GM12878 (cell line): ENCODE measurements at regions not wholly inside any gene's neighbourhood (a gene's known extent, or its start where the extent isn't known, plus 50 kb on each side); places are given as distances from the start of the nearest gene placed in this dataset.

Experiments
- ATAC-seq: fragments of 200-7000 bp; cut with Tn5 transposase; 3 replicates; pipeline ENCODE4 v1.9.1; 2020; ENCODE audit warnings: mild to moderate bottlenecking, moderate library complexity
- BruUV-seq: library from RNA; stranded (reverse); fragments of 400-500 nt; replicated peaks from 2 replicates; lab custom pipeline; 2021; lab: Mats Ljungman, UMichigan
- CTCF ChIA-PET: fragments of 300-600 bp; sonication (Branson Sonifier 250); formaldehyde crosslinking; extraction: SDS; loops from one replicate; lab custom pipeline; 2021; ENCODE audit warnings: inconsistent platforms; lab: Yijun Ruan, JAX
- POLR2A ChIA-PET: fragments of 350-600 bp; formaldehyde crosslinking; extraction: SDS; loops from one replicate; lab custom pipeline; 2021; ENCODE audit warnings: inconsistent platforms; lab: Charles Lee
- RAD21 ChIA-PET: fragments of 300-600 bp; sonication (Branson Sonifier 250); formaldehyde crosslinking; loops from one replicate; lab custom pipeline; 2023; ENCODE audit warnings: antibody characterized with exemption; ENCODE audit not compliant: unreplicated experiment; lab: Charles Lee
- SMC1A ChIA-PET: fragments of 300-600 bp; sonication (Branson Sonifier 250); formaldehyde crosslinking; loops from one replicate; lab custom pipeline; 2023; ENCODE audit not compliant: unreplicated experiment, uncharacterized antibody; lab: Charles Lee
- DNase-seq: peaks from one replicate; pipeline ENCODE4 v3.0.0-alpha.2; 2011; ENCODE audit warnings: low read depth, low spot score
- FAIRE-seq: peaks from 3 replicates; lab custom pipeline; 2011; peaks lifted over from hg19 to GRCh38; lab: Jason Lieb, UNC
- H2AFZ ChIP-seq: 2 replicates; pipeline ENCODE4 v1.6.0; 2011; ENCODE audit warnings: low read depth, low read length, control low read depth; ENCODE audit not compliant: control insufficient read depth
- H3K27ac ChIP-seq: 2 replicates; pipeline ENCODE4 v1.5.1; 2011; ENCODE audit warnings: control low read depth; ENCODE audit not compliant: control insufficient read depth, insufficient read depth
- H3K27me3 ChIP-seq, 2 experiments: replicated peaks in 1 of 2; 2 replicates each; pipeline versions ENCODE4 v1.6.0 to v1.6.1; 2011; ENCODE audit warnings: low read length in 1 of 2; ENCODE audit not compliant: control insufficient read depth in 2 of 2, insufficient read depth in 2 of 2
- H3K36me3 ChIP-seq, 2 experiments: 2 replicates each; pipeline ENCODE4 v1.5.1; 2011; ENCODE audit warnings: low read length in 1 of 2; ENCODE audit not compliant: control insufficient read depth in 2 of 2, insufficient read depth in 2 of 2
- H3K4me1 ChIP-seq: 2 replicates; pipeline ENCODE4 v1.6.1; 2011; ENCODE audit warnings: mild to moderate bottlenecking, low read length, moderate library complexity, mixed read lengths; ENCODE audit not compliant: control insufficient read depth, insufficient read depth
- H3K4me2 ChIP-seq: 2 replicates; pipeline ENCODE4 v1.6.0; 2011; ENCODE audit warnings: control low read depth; ENCODE audit not compliant: control insufficient read depth, insufficient read depth
- H3K4me3 ChIP-seq: fragments of 200-600 bp; sonication (generic); 2 replicates; pipeline ENCODE4 v1.5.1; 2016
- H3K79me2 ChIP-seq: 2 replicates; pipeline ENCODE4 v1.6.0; 2011; ENCODE audit warnings: low read length; ENCODE audit not compliant: control insufficient read depth, insufficient read depth
- H3K9ac ChIP-seq: 2 replicates; pipeline ENCODE4 v1.8.0; 2011; ENCODE audit warnings: low read length, control low read depth, mixed read lengths; ENCODE audit not compliant: control insufficient read depth, insufficient read depth
- H3K9me3 ChIP-seq: replicated peaks from 3 replicates; pipeline ENCODE4 v1.5.1; 2011; ENCODE audit warnings: mild to moderate bottlenecking, low read length; ENCODE audit not compliant: control insufficient read depth, insufficient read depth
- H4K20me1 ChIP-seq: 2 replicates; pipeline ENCODE4 v1.6.0; 2011; ENCODE audit not compliant: control insufficient read depth, insufficient read depth
- BMI1 ChIP-seq: fragments of 450-650 bp; IDR thresholded peaks from 2 replicates; pipeline ENCODE4 v1.6.1; 2016; ENCODE audit warnings: mild to moderate bottlenecking, moderate library complexity, borderline replicate concordance
- CBX5 ChIP-seq: sonication (generic); IDR thresholded peaks from 2 replicates; pipeline ENCODE4 v1.6.1; 2016; ENCODE audit warnings: low read depth, moderate library complexity, mild to moderate bottlenecking, inconsistent platforms
- CEBPB ChIP-seq, 2 experiments: fragments of 150-350 bp in 1 of 2; IDR thresholded peaks; 2 replicates each; pipeline ENCODE4 v1.6.1; 2012 to 2014; ENCODE audit warnings: low read depth in 2 of 2, low read length in 2 of 2, borderline replicate concordance in 1 of 2, inconsistent platforms in 1 of 2
- CHD4 ChIP-seq: fragments of 200-600 bp; sonication (generic); IDR thresholded peaks from 2 replicates; pipeline ENCODE4 v1.6.1; 2016; ENCODE audit warnings: mild to moderate bottlenecking
- JUND ChIP-seq: IDR thresholded peaks from 2 replicates; pipeline ENCODE4 v1.6.1; 2012; ENCODE audit warnings: low read depth, mild to moderate bottlenecking, low read length, improper control_type of control experiment, moderate library complexity
- MEF2B ChIP-seq: fragments of 450-650 bp; IDR thresholded peaks from 2 replicates; pipeline ENCODE4 v1.6.1; 2018; ENCODE audit warnings: mild to moderate bottlenecking, moderate library complexity; ENCODE audit not compliant: partially characterized antibody, poor library complexity, severe bottlenecking
- MTA3 ChIP-seq: IDR thresholded peaks from 2 replicates; pipeline ENCODE4 v1.6.1; 2012; ENCODE audit warnings: low read length, inconsistent platforms, borderline replicate concordance
- MYB ChIP-seq: fragments of 150-350 bp; IDR thresholded peaks from 2 replicates; pipeline ENCODE4 v1.6.1; 2014; ENCODE audit warnings: mild to moderate bottlenecking, low read depth, low read length, borderline replicate concordance
- RUNX3 ChIP-seq: IDR thresholded peaks from 2 replicates; pipeline ENCODE4 v1.6.1; 2012; ENCODE audit warnings: low read length, inconsistent platforms
- SRF ChIP-seq, 2 experiments: IDR thresholded peaks; 2 replicates each; pipeline ENCODE4 v1.6.1; 2011; ENCODE audit warnings: low read depth in 2 of 2, low read length in 2 of 2, mild to moderate bottlenecking in 1 of 2, moderate library complexity in 1 of 2
- YBX1 ChIP-seq: fragments of 450-650 bp; IDR thresholded peaks from 2 replicates; pipeline ENCODE4 v1.6.1; 2016; ENCODE audit warnings: antibody characterized with exemption
- WGBS: methylation state at CpG from one replicate; pipeline ENCODE4 v1.1.6; 2016; ENCODE audit warnings: low lambda C conversion rate; ENCODE audit not compliant: insufficient replicate concordance, insufficient coverage; ENCODE audit errors: missing lambda C conversion rate; 5-methylcytosine and 5-hydroxymethylcytosine counted together
- in situ Hi-C: fragments of 300-500 bp; cut with MboI; formaldehyde crosslinking; loops from 9 replicates; pipeline ENCODE4 v1.14.3; 2018; ENCODE audit warnings: mixed read lengths
- intact Hi-C: fragments of 100-400 bp; cut with micrococcal nuclease; formaldehyde crosslinking; loops from one replicate; pipeline ENCODE4 v1.14.2; 2022; ENCODE audit not compliant: unreplicated experiment
- TF ChIP-seq, protein P1 (sequence below): IDR thresholded peaks from 2 replicates; pipeline ENCODE4 v1.6.1; 2012; ENCODE audit warnings: low read depth, low read length, improper control_type of control experiment

DNA sequence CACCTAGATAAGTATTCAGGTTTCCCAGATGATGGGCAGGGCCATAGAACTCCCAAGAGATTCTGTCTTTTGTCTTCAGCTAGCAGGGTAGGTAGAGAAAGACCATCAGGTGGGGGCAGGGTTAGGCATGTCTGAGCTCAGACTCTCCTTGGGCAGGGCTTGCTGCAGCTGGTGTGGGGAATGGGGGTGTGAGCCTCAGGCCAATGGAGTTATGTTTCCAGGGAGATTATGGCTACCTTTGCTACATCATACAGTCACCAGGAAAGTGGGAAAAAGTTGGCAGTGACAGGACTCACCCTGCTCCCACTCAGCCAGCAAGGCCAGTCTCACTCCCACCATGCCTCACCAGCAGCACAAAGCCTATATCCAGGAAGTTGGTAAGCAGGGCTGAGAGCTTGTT, 77.8 kb downstream of the DRAM2 start:
- Histone ChIP-seq H3K79me2 (no peaks in the 10 kb centered on the region), H3K27ac (no peak overlapping the region), H3K4me2 (no peak overlapping the region), H4K20me1 (no peaks in the 10 kb centered on the region), H3K9me3 (peaks cover 1% of the 10 kb centered on the region; the same call in 2 of the 3 replicates), H2AFZ (peak overlapping the region; percentile 63), H3K4me3 (no peak overlapping the region), H3K4me1 (peaks cover 6% of the 10 kb centered on the region; the same call in 1 of the 2 replicates), H3K36me3 (no peaks in the 10 kb centered on the region), H3K27me3 (no peaks in the 10 kb centered on the region), H3K9ac (no peak overlapping the region)
- no peak for FAIRE-seq
- CTCF ChIA-PET = interaction anchor here (1.1 to 1.5 kb wide), 2 partner anchors 31 to 338 kb away, joined by 4 read pairs; no protein-coding TSS in a partner anchor
- intact Hi-C loops (no loop called here), in situ Hi-C loops (no loop called here)
- no peak for TF ChIP-seq MTA3
- POLR2A ChIA-PET = interaction anchor here (0.7 kb wide), 1 partner anchor 39 kb away, joined by 3 read pairs; no protein-coding TSS in a partner anchor
- BruUV-seq = no TSS peak
- RAD21 ChIA-PET = interaction anchor here (0.8 kb wide), 1 partner anchor 17 kb away, joined by 3 read pairs; no protein-coding TSS in a partner anchor
- DNase-seq = no peak
- SMC1A ChIA-PET = interaction anchor here (0.6 to 1.6 kb wide), 3 partner anchors 16 to 112 kb away, joined by 3 to 5 read pairs (median 4); no protein-coding TSS in a partner anchor
- no peak for ATAC-seq

- H2AFZ ChIP-seq = no peak overlapping the region
- FAIRE-seq (no peak), ATAC-seq (no peak), DNase-seq (no peak)
- TF ChIP-seq RUNX3 = no peak
- TF ChIP-seq, protein P1, sequence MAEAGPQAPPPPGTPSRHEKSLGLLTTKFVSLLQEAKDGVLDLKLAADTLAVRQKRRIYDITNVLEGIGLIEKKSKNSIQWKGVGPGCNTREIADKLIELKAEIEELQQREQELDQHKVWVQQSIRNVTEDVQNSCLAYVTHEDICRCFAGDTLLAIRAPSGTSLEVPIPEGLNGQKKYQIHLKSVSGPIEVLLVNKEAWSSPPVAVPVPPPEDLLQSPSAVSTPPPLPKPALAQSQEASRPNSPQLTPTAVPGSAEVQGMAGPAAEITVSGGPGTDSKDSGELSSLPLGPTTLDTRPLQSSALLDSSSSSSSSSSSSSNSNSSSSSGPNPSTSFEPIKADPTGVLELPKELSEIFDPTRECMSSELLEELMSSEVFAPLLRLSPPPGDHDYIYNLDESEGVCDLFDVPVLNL = no peak
- TF ChIP-seq MYB = no peak
- TF ChIP-seq BMI1 = no peak
- TF ChIP-seq JUND = no peak
- TF ChIP-seq MEF2B = no peak
- no peak for TF ChIP-seq CEBPB (IDR thresholded peaks at IDR 0.05; ENCODE audit: borderline replicate concordance in 1 of 2, low read depth in 2 of 2, low read length in 2 of 2)
- TF ChIP-seq YBX1 = no peak
- TF ChIP-seq CBX5 = no peak
- no peak for TF ChIP-seq CHD4
- TF ChIP-seq SRF (IDR thresholded peaks at IDR 0.05; ENCODE audit: low read depth in 2 of 2, low read length in 2 of 2) = no peak
- intact Hi-C loops (no loop called here), in situ Hi-C loops (no loop called here)
- H4K20me1 ChIP-seq = no peaks in the 10 kb centered on the region
- H3K27me3 ChIP-seq = no peaks in the 10 kb centered on the region
- POLR2A ChIA-PET = no interaction called here
- no peak overlapping the region for H3K27ac ChIP-seq
- BruUV-seq = no TSS peak
- no peak overlapping the region for H3K4me2 ChIP-seq
- H3K79me2 ChIP-seq = no peaks in the 10 kb centered on the region
- H3K4me1 ChIP-seq = no peaks in the 10 kb centered on the region
- H3K4me3 ChIP-seq = no peak overlapping the region
- CTCF ChIA-PET = no interaction called here
- no peak overlapping the region for H3K9ac ChIP-seq
- no peaks in the 10 kb centered on the region for H3K36me3 ChIP-seq
- SMC1A ChIA-PET = no interaction called here
- RAD21 ChIA-PET = no interaction called here
- 93% methylated on average over 2 of the region's 2 CpGs for WGBS
- no peaks in the 10 kb centered on the region for H3K9me3 ChIP-seq
Observed at GRCh38 chr1:111054656-111055055, 85.2 kb downstream of the DRAM2 start.
